SU-DHL-6 (cell line): ENCODE measurements at regions not wholly inside any gene's neighbourhood (a gene's known extent, or its start where the extent isn't known, plus 50 kb on each side); places are given as distances from the start of the nearest gene placed in this dataset.

Experiments
- EZH2phosphoT487 ChIP-seq: fragments of 200-600 bp; sonication (generic), shearing (Covaris generic); conservative IDR thresholded peaks from 2 replicates; pipeline ENCODE4 v1.6.1; 2018; ENCODE audit warnings: mild to moderate bottlenecking, antibody characterized with exemption, low read length, moderate library complexity, mixed read lengths
- TF ChIP-seq, protein P1 (sequence below): fragments of 200-600 bp; sonication (generic); IDR thresholded peaks from one replicate; pipeline ENCODE4 v1.5.1; 2017; ENCODE audit warnings: antibody characterized with exemption, mild to moderate bottlenecking, low read length, moderate library complexity; ENCODE audit not compliant: insufficient read depth, poor library complexity, severe bottlenecking

DNA sequence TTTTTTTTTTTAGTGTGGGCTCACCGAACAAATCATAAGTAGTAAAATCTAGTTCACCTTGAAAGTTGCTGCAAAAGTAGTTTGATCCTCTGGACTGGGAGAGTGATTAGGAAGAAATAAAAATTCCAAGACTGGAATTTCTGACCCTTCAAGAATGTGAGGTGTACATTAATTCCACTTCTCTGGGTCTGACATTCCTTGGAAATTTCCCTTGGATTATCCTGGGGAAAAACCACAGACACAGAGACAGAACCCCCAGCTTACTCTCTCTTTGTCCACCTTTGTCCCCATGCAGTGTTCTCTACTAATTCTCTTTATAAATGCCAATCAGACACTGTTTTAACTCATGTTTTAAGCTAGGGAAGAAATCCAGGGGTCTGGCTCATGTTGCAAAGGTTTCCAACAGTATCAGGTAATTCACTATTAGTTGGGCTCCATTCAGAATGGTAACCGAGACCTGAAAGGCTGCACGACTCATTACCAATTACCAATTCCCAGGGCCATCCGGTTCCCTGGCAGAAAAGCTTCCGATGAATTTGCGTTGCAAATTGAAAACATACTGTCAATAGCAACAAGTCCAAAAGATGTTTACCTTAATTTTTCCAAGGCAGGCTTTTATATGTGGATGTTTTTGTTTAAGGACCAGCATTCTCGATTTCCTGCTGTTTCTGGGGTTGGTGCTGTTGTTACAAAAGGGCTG is 86.3 kb downstream of the BAMBI start:
- TF ChIP-seq, protein P1, sequence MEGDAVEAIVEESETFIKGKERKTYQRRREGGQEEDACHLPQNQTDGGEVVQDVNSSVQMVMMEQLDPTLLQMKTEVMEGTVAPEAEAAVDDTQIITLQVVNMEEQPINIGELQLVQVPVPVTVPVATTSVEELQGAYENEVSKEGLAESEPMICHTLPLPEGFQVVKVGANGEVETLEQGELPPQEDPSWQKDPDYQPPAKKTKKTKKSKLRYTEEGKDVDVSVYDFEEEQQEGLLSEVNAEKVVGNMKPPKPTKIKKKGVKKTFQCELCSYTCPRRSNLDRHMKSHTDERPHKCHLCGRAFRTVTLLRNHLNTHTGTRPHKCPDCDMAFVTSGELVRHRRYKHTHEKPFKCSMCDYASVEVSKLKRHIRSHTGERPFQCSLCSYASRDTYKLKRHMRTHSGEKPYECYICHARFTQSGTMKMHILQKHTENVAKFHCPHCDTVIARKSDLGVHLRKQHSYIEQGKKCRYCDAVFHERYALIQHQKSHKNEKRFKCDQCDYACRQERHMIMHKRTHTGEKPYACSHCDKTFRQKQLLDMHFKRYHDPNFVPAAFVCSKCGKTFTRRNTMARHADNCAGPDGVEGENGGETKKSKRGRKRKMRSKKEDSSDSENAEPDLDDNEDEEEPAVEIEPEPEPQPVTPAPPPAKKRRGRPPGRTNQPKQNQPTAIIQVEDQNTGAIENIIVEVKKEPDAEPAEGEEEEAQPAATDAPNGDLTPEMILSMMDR, result no peak
- no peak for TF ChIP-seq EZH2phosphoT487
